H9 (cell line): ENCODE measurements at regions not wholly inside any gene's neighbourhood (a gene's known extent, or its start where the extent isn't known, plus 50 kb on each side); places are given as distances from the start of the nearest gene placed in this dataset.
A peak's percentile ranks its signal among the peaks of the same experiment; 100 is the strongest.
"Not testable (repeated sequence)": the region's sequence is repeated elsewhere in the genome, so short reads cannot be mapped to it uniquely, and the experiment has no call there.

Experiments used
- DNase-seq: peaks from one replicate; pipeline ENCODE4 v3.0.0-alpha.2; 2017
- H2AFZ ChIP-seq: one replicate; pipeline ENCODE4 v1.6.1; 2013; ENCODE audit warnings: mild to moderate bottlenecking, low read length, control low read depth, moderate library complexity
- H2AK5ac ChIP-seq: 2 replicates; pipeline ENCODE4 v1.6.1; 2013; ENCODE audit warnings: low read length, control low read depth, mixed read lengths; ENCODE audit not compliant: insufficient read length
- H2BK120ac ChIP-seq: one replicate; pipeline ENCODE4 v1.6.1; 2013; ENCODE audit warnings: low read depth, mild to moderate bottlenecking, low read length, control low read depth, inconsistent platforms; ENCODE audit not compliant: poor library complexity, severe bottlenecking
- H2BK12ac ChIP-seq: 2 replicates; pipeline ENCODE4 v1.6.1; 2013; ENCODE audit warnings: low read length, control low read depth, mixed read lengths, low read depth; ENCODE audit not compliant: insufficient read length
- H2BK15ac ChIP-seq: 2 replicates; pipeline ENCODE4 v1.6.1; 2013; ENCODE audit warnings: low read depth, low read length, control low read depth
- H2BK20ac ChIP-seq: one replicate; pipeline ENCODE4 v1.6.1; 2013; ENCODE audit warnings: low read depth, mild to moderate bottlenecking, low read length, control low read depth, inconsistent platforms; ENCODE audit not compliant: poor library complexity, severe bottlenecking
- H2BK5ac ChIP-seq: 2 replicates; pipeline ENCODE4 v1.6.1; 2013; ENCODE audit warnings: low read length, control low read depth, mixed read lengths; ENCODE audit not compliant: insufficient read length
- H3K14ac ChIP-seq: 2 replicates; pipeline ENCODE4 v1.6.1; 2013; ENCODE audit warnings: low read length, control low read depth; ENCODE audit not compliant: insufficient read depth
- H3K18ac ChIP-seq: 2 replicates; pipeline ENCODE4 v1.6.1; 2013; ENCODE audit warnings: low read depth, mild to moderate bottlenecking, mixed read lengths, low read length, control low read depth; ENCODE audit not compliant: insufficient read length
- H3K23ac ChIP-seq: 2 replicates; pipeline ENCODE4 v1.6.1; 2013; ENCODE audit warnings: low read length, control low read depth, mixed read lengths, low read depth; ENCODE audit not compliant: insufficient read length
- H3K23me2 ChIP-seq: 2 replicates; pipeline ENCODE4 v1.6.1; 2013; ENCODE audit warnings: low read depth, mild to moderate bottlenecking, mixed read lengths, low read length, control low read depth; ENCODE audit not compliant: insufficient read length, poor library complexity, severe bottlenecking
- H3K27ac ChIP-seq: 2 replicates; pipeline ENCODE4 v1.5.1; 2013; ENCODE audit warnings: low read length, control low read depth, mixed read lengths, low read depth; ENCODE audit not compliant: insufficient read length
- H3K27me3 ChIP-seq: 2 replicates; pipeline ENCODE4 v1.6.1; 2013; ENCODE audit warnings: low read length, control low read depth, inconsistent platforms; ENCODE audit not compliant: insufficient read depth
- H3K4ac ChIP-seq: 2 replicates; pipeline ENCODE4 v1.6.1; 2013; ENCODE audit warnings: low read depth, mild to moderate bottlenecking, control low read depth, inconsistent platforms, low read length, moderate library complexity
- H3K4me1 ChIP-seq: 2 replicates; pipeline ENCODE4 v1.6.1; 2013; ENCODE audit warnings: low read length, control low read depth, inconsistent platforms; ENCODE audit not compliant: insufficient read depth
- H3K4me2 ChIP-seq: 2 replicates; pipeline ENCODE4 v1.6.1; 2013; ENCODE audit warnings: low read length, control low read depth, mixed read lengths; ENCODE audit not compliant: insufficient read length, insufficient read depth
- H3K56ac ChIP-seq: 2 replicates; pipeline ENCODE4 v1.6.1; 2013; ENCODE audit warnings: low read depth, mild to moderate bottlenecking, mixed read lengths, low read length, control low read depth; ENCODE audit not compliant: insufficient read length
- H3K79me1 ChIP-seq: 2 replicates; pipeline ENCODE4 v1.6.1; 2013; ENCODE audit warnings: low read depth, mild to moderate bottlenecking, moderate library complexity, low read length, control low read depth, inconsistent platforms; ENCODE audit not compliant: insufficient read depth, poor library complexity, severe bottlenecking
- H3K79me2 ChIP-seq: 2 replicates; pipeline ENCODE4 v1.6.1; 2013; ENCODE audit warnings: low read length, control low read depth, inconsistent platforms; ENCODE audit not compliant: insufficient read depth
- H3K9ac ChIP-seq: 2 replicates; pipeline ENCODE4 v1.6.1; 2013; ENCODE audit warnings: low read length, control low read depth, mixed read lengths; ENCODE audit not compliant: insufficient read length; ENCODE audit errors: extremely low read depth
- H3K9me3 ChIP-seq: one replicate; pipeline ENCODE4 v1.6.1; 2013; ENCODE audit warnings: low read depth, low read length, inconsistent platforms; ENCODE audit not compliant: control insufficient read depth
- H3T11ph ChIP-seq: one replicate; pipeline ENCODE4 v1.6.1; 2013; ENCODE audit warnings: mild to moderate bottlenecking, low read length, control low read depth, inconsistent platforms
- H4K20me1 ChIP-seq: one replicate; pipeline ENCODE4 v1.6.1; 2013; ENCODE audit not compliant: control insufficient read depth, insufficient read length, insufficient read depth
- H4K5ac ChIP-seq: 2 replicates; pipeline ENCODE4 v1.6.1; 2013; ENCODE audit warnings: low read depth, mild to moderate bottlenecking, mixed read lengths, low read length, control low read depth; ENCODE audit not compliant: insufficient read length
- H4K8ac ChIP-seq: replicated peaks from 2 replicates; pipeline ENCODE4 v1.6.1; 2013; ENCODE audit warnings: low read length, control low read depth, mixed read lengths, low read depth; ENCODE audit not compliant: insufficient read length
- H4K91ac ChIP-seq: 2 replicates; pipeline ENCODE4 v1.6.1; 2013; ENCODE audit warnings: low read depth, mild to moderate bottlenecking, moderate library complexity, mixed read lengths, low read length, control low read depth; ENCODE audit not compliant: insufficient read length
- H3K27ac Mint-ChIP-seq, 3 experiments: 2 replicates in 2 of 3; 3 replicates in 1 of 3; pipeline ENCODE4 v1.8.0; 2020 to 2021; ENCODE audit warnings: mixed read lengths in 3 of 3, mild to moderate bottlenecking in 1 of 3, moderate library complexity in 1 of 3
- H3K27me3 Mint-ChIP-seq: 2 replicates; pipeline ENCODE4 v1.8.0; 2021; ENCODE audit warnings: low read depth, mild to moderate bottlenecking, moderate library complexity, mixed read lengths
- H3K36me3 Mint-ChIP-seq, 3 experiments: 2 replicates in 2 of 3; 3 replicates in 1 of 3; pipeline ENCODE4 v1.8.0; 2020 to 2021; ENCODE audit warnings: low read depth in 3 of 3, mixed read lengths in 3 of 3; ENCODE audit not compliant: insufficient read depth in 1 of 3
- H3K4me1 Mint-ChIP-seq, 2 experiments: 2 replicates each; pipeline ENCODE4 v1.8.0; 2020; ENCODE audit warnings: mixed read lengths in 2 of 2
- H3K4me3 Mint-ChIP-seq, 2 experiments: 2 replicates in 1 of 2; 3 replicates in 1 of 2; pipeline ENCODE4 v1.8.0; 2020 to 2021; ENCODE audit warnings: mild to moderate bottlenecking in 2 of 2, mixed read lengths in 2 of 2, moderate library complexity in 1 of 2
- H3K9me3 Mint-ChIP-seq, 2 experiments: 2 replicates in 1 of 2; 3 replicates in 1 of 2; pipeline ENCODE4 v1.8.0; 2020; ENCODE audit warnings: mild to moderate bottlenecking in 2 of 2, mixed read lengths in 2 of 2, moderate library complexity in 1 of 2
- CTCF ChIP-seq: fragments of 200-600 bp; sonication (generic); conservative IDR thresholded peaks from 3 replicates; pipeline ENCODE4 v1.8.0; 2021; ENCODE audit warnings: antibody characterized with exemption, mild to moderate bottlenecking
- WGBS: extraction: QIAGEN DNeasy Blood & Tissue Kit; methylation state at CpG from one replicate; pipeline ENCODE4 v1.1.7; 2013; ENCODE audit warnings: missing lambda C conversion rate, low lambda C conversion rate, mixed read lengths; ENCODE audit not compliant: insufficient read length; ENCODE audit errors: extremely low coverage; 5-methylcytosine and 5-hydroxymethylcytosine counted together

GRCh38 chr17:43308999-43309398 is 75.2 kb upstream of the RNU2-1 start:
- no peak overlapping the region for H3K4ac ChIP-seq
- no peak overlapping the region for H2AFZ ChIP-seq
- H3K9me3 ChIP-seq = no peaks in the 10 kb centered on the region
- no peak overlapping the region for H4K8ac ChIP-seq
- Mint-ChIP-seq H3K27me3 (no peaks in the 10 kb centered on the region), H3K4me3 (no peak overlapping the region), H3K9me3 (no peaks in the 10 kb centered on the region), H3K27ac (0 out of 7 replicates have a peak overlapping the region, but pooled peaks of 1 of the 3 experiments have one; percentile 43), H3K36me3 (no peaks in the 10 kb centered on the region), H3K4me1 (no peaks in the 10 kb centered on the region)
- no peaks in the 10 kb centered on the region for H3K4me1 ChIP-seq
- no peaks in the 10 kb centered on the region for H3K23me2 ChIP-seq
- H3K79me2 ChIP-seq = no peaks in the 10 kb centered on the region
- no peak overlapping the region for H4K5ac ChIP-seq
- H3K27me3 ChIP-seq = no peaks in the 10 kb centered on the region
- no peak overlapping the region for H3K23ac ChIP-seq
- no peak overlapping the region for H3K27ac ChIP-seq
- no peak overlapping the region for H3K9ac ChIP-seq
- no peak overlapping the region for H2BK12ac ChIP-seq
- H3K56ac ChIP-seq = no peak overlapping the region
- DNase-seq = no peak
- no peak overlapping the region for H4K91ac ChIP-seq
- no peak overlapping the region for H3T11ph ChIP-seq
- no peak overlapping the region for H2AK5ac ChIP-seq
- TF ChIP-seq CTCF = no peak
- no peak overlapping the region for H2BK20ac ChIP-seq
- H3K79me1 ChIP-seq = no peaks in the 10 kb centered on the region
- no peak overlapping the region for H3K4me2 ChIP-seq
- WGBS = no CpG with 5 or more reads among the region's 6 CpGs
- H2BK120ac ChIP-seq = no peak overlapping the region
- H4K20me1 ChIP-seq = no peaks in the 10 kb centered on the region
- H2BK15ac ChIP-seq = no peak overlapping the region
- H3K14ac ChIP-seq = no peak overlapping the region
- H2BK5ac ChIP-seq = no peak overlapping the region
- H3K18ac ChIP-seq = no peak overlapping the region

- not testable (repeated sequence) for H3K36me3 Mint-ChIP-seq, H2AK5ac ChIP-seq, DNase-seq, H3K27ac ChIP-seq, H3K9me3 ChIP-seq, H3K9ac ChIP-seq, H3K27me3 Mint-ChIP-seq, H4K91ac ChIP-seq, H2AFZ ChIP-seq, H4K8ac ChIP-seq, H3K27ac Mint-ChIP-seq, H3K18ac ChIP-seq, H3T11ph ChIP-seq, H3K4me2 ChIP-seq, H2BK12ac ChIP-seq, H3K14ac ChIP-seq, H2BK20ac ChIP-seq, H2BK120ac ChIP-seq, H3K79me2 ChIP-seq, H3K56ac ChIP-seq, H2BK15ac ChIP-seq, H4K5ac ChIP-seq, H3K23ac ChIP-seq, H3K4me1 ChIP-seq, H3K27me3 ChIP-seq, H3K4me3 Mint-ChIP-seq, H3K4me1 Mint-ChIP-seq, H2BK5ac ChIP-seq, H3K23me2 ChIP-seq, H3K4ac ChIP-seq, H4K20me1 ChIP-seq, H3K79me1 ChIP-seq, H3K9me3 Mint-ChIP-seq
- no CpG with 5 or more reads among the region's 23 CpGs for WGBS
These were observed 71.0 kb upstream of the RNU2-1 start for GRCh38 chr17:43304792-43305191.
